ENCODE measurements at regions not wholly inside any gene's neighbourhood (a gene's known extent, or its start where the extent isn't known, plus 50 kb on each side); places are given as distances from the start of the nearest gene placed in this dataset.

- no peak for DNase-seq (ENCODE audit: low read depth, low spot score)
These were observed 434.7 kb upstream of the PDZRN3 start for GRCh38 chr3:74059301-74059922.

- DNase-seq (ENCODE audit: low read depth, low spot score), result no peak
These were observed 432.4 kb upstream of the PDZRN3 start for GRCh38 chr3:74057169-74057568.

GRCh38 chr3:74055061-74055460 lies 430.3 kb upstream of the PDZRN3 start:
- DNase-seq (ENCODE audit: low read depth, low spot score), result no peak

- no peak for DNase-seq (ENCODE audit: low read depth, low spot score)
These were observed 429.8 kb upstream of the PDZRN3 start for GRCh38 chr3:74054566-74054965.

- DNase-seq (ENCODE audit: low read depth, low spot score), result no peak
These were observed 429.3 kb upstream of the PDZRN3 start for GRCh38 chr3:74053970-74054516.

GRCh38 chr3:74049444-74049843 lies 424.7 kb upstream of the PDZRN3 start:
- no peak for DNase-seq (ENCODE audit: low read depth, low spot score)

- no peak for DNase-seq (ENCODE audit: low read depth, low spot score)
These were observed 424.0 kb upstream of the PDZRN3 start for GRCh38 chr3:74048699-74049098.

GRCh38 chr3:74045000-74045399 lies 420.3 kb upstream of the PDZRN3 start:
- no peak for DNase-seq (ENCODE audit: low read depth, low spot score)

- no peak for DNase-seq (ENCODE audit: low read depth, low spot score)
These were observed 416.4 kb upstream of the PDZRN3 start for GRCh38 chr3:74041068-74041675.

GRCh38 chr3:74039105-74039504 lies 414.4 kb upstream of the PDZRN3 start:
- no peak for DNase-seq (ENCODE audit: low read depth, low spot score)

- DNase-seq (ENCODE audit: low read depth, low spot score), result no peak
These were observed 411.8 kb upstream of the PDZRN3 start for GRCh38 chr3:74036568-74036967.

GRCh38 chr3:74036102-74036501 lies 411.4 kb upstream of the PDZRN3 start:
- DNase-seq (ENCODE audit: low read depth, low spot score), result no peak

- DNase-seq (ENCODE audit: low read depth, low spot score), result no peak
These were observed 409.1 kb upstream of the PDZRN3 start for GRCh38 chr3:74033806-74034205.

- DNase-seq (ENCODE audit: low read depth, low spot score), result no peak
These were observed 408.6 kb upstream of the PDZRN3 start for GRCh38 chr3:74033381-74033780.

- DNase-seq (ENCODE audit: low read depth, low spot score), result no peak
These were observed 402.4 kb upstream of the PDZRN3 start for GRCh38 chr3:74027121-74027520.

- no peak for DNase-seq (ENCODE audit: low read depth, low spot score)
These were observed 398.7 kb upstream of the PDZRN3 start for GRCh38 chr3:74023395-74023794.

- no peak for DNase-seq (ENCODE audit: low read depth, low spot score)
These were observed 396.7 kb upstream of the PDZRN3 start for GRCh38 chr3:74021449-74021848.

- DNase-seq (ENCODE audit: low read depth, low spot score), result no peak
These were observed 385.5 kb upstream of the PDZRN3 start for GRCh38 chr3:74009961-74010844.

GRCh38 chr3:74004386-74004785 lies 379.6 kb upstream of the PDZRN3 start:
- DNase-seq (ENCODE audit: low read depth, low spot score), result no peak

- no peak for DNase-seq (ENCODE audit: low read depth, low spot score)
These were observed 379.0 kb upstream of the PDZRN3 start for GRCh38 chr3:74003734-74004133.

GRCh38 chr3:74001436-74001835 lies 376.7 kb upstream of the PDZRN3 start:
- DNase-seq (ENCODE audit: low read depth, low spot score), result no peak

- no peak for DNase-seq (ENCODE audit: low read depth, low spot score)
These were observed 376.0 kb upstream of the PDZRN3 start for GRCh38 chr3:74000725-74001124.

All from pulmonary artery endothelial cell (primary cell).